CD4-positive, alpha-beta T cell treated with Interleukin-21 for 1 hour (primary cell): ENCODE measurements at regions not wholly inside any gene's neighbourhood (a gene's known extent, or its start where the extent isn't known, plus 50 kb on each side); places are given as distances from the start of the nearest gene placed in this dataset.

Source experiments
- DNase-seq: peaks from one replicate; pipeline ENCODE4 v3.0.0-alpha.2; 2020

DNA sequence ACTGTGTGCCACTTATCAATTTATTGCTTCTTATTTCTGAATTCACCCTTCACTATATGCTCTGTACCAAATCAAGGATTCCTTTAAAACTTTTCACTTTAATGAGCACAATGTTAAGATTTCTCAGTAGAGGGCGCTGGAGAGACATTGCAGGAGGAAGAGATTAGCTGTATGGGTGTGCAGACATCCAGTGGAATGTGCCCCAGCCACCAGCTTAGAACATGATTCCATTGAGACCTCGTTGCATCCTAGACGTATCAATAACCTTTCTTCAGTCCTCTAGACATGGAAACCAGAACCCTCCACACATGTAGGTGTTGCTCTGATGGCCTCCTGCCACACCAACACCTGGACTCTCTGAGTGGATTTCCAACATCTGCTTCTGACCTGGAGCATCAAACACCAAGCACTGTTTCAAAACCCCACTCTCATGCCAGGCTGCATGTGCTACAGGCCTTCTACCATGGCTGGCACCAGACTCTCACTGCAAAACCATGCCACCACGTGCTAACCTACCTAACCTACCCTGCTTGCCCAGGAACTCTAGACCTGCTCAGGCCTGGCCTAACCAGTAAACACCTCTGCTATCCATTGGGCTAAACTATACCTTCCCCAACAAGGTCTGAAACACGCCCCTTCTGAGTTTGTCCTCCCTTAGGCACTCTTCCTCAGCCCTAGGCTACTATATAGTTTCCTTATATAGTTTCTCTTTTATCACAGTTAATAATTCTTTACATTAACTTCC is 633.2 kb upstream of the PKDCC start:
- peak; percentile 4 for DNase-seq

DNA sequence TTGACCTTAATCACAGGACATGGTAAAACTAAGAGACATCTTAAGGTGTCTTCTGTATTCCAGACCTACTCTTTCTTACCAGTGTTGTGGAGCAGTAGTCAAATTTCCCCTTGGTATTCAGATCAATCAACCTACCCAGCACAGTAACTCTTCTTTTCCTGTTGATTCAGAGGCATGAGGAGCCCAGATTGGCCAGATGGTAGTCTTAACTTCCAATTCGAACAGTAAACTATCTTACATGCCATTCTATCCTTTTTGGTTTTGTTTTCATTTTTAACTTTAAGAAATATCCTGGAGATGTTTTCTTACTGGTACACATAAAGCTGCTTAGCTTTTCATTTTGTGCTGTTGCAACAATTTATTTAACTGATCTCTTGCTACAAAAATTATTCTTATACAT is 630.3 kb upstream of the PKDCC start:
- DNase-seq = no peak

DNA sequence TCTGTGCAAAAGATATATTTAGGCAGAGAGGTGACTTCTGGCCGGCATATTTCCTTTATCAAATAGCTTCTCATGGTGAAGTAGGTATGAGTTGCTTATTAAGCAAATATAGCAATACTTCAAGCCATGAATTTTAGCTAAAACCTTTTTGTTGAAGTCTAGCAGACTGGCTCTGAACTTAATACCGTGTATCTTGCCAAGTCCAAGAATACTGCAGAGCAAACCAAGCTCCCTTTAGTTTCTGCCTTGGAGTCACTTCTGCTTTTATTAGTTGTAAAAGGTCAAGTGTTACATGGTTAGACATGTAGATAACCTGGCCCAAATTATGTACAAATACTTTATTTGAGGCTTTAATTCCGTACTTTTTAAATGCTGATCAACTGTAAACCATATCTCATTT is 627.6 kb upstream of the PKDCC start:
- DNase-seq = no peak

DNA sequence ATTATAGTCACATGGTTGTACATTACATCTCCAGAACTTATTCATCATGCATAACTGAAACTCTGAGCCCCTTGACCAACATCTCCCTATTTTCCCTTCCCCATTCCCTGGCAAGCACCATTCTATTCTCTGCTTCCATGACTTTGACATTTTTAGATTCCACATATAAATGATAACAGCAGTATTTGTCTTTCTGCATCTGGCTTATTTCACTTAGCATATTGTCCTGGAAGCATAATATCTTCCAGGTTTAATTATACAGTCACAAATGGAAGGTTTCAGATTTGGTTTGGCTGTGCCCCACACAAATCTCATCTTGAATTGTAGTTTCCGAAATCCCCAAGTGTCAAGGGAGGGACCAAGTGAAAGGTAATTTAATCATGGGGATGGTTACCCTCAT is 626.9 kb upstream of the PKDCC start:
- no peak for DNase-seq

DNA sequence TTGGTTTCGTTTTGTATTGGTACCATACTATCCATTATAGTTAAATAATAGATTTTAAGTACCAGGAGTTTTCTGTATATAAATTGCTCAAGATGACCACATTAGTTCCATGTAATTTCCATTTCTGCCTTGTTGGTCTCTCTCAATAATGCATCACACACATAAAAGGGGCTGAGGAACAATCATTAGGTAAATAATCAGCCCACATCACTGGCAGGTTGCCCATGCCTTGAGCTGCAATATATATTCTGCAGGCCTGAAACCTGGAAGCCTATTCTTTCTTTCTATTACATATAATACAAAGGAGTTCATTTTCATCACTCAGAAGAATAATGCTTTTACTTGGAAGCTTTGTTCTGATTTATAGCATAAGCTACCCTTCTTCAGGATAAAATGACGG is 616.1 kb upstream of the PKDCC start:
- DNase-seq = no peak

DNA sequence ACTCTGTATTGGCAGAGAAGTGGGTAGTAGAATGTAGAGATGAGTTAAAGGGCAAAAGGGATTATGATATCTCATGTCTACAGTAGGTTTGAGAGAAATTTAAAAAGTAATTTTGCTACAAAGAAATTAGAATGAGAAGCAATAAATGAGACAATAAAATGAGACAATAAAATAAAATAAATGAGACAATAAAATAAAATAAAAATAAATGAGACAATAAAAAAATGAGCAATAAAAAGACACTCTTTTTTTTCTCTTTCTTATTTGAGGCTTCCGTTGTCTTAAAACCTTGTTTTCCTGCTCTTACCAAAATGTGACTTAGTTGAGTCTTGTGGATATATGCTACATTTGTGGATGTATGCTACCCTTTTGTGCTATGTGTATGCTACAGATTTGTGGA is 615.4 kb upstream of the PKDCC start:
- no peak for DNase-seq

DNA sequence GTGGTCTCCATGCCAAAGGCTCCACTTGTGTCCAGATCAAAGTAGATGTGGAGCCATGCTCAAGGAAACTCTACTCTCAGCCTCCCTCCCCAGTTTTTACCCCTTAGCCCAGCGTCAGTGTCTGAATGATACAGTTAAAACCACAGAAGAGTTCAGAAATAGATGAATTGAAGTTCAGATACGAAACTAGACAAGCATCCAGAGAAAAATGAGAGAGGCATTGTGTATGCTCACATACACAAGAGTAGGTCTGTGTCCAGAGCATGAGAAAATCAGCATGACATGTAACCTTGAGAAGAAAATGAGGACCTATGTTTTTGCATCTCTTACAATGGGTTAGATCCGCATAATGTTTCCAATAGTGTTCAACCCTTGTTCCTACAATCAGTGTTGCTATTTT is 612.8 kb upstream of the PKDCC start:
- DNase-seq = no peak

DNA sequence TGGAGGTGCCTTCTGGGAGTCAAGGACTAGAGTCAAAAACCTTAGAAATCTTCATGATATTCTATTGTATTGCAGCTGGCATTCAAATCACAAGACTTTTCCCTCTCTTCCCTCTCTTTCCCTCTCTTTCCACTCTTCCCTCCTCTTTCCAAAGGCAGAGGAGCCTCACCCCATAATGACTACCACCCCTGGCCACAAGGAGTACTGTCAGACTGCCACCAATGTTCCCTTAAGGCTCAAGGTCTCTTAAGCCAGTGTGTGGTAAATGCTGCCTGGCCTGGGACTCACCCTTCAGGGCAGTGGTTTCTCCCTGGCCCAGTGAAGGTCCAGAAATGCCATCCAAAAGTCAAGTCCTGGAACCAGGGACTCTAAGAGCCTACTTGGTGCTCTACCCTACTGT is 605.9 kb upstream of the PKDCC start:
- no peak for DNase-seq

DNA sequence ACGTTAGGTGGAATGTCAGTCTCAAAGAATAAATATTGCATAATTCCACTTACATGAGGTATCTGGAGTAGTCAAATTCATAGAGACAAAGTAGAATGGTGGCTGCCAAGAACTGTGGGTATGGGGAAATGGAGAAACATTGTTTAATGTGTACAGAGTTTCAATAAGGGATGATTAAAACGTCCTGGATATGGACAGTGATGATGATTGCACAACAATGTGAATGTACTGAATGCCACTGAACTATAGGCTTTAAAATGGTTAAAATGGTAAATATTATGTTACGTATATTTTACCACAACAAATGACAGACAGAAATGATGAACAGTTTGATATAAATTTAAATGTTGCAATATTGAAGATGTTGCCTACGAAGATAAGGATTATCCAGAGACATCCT is 602.0 kb upstream of the PKDCC start:
- no peak for DNase-seq

DNA sequence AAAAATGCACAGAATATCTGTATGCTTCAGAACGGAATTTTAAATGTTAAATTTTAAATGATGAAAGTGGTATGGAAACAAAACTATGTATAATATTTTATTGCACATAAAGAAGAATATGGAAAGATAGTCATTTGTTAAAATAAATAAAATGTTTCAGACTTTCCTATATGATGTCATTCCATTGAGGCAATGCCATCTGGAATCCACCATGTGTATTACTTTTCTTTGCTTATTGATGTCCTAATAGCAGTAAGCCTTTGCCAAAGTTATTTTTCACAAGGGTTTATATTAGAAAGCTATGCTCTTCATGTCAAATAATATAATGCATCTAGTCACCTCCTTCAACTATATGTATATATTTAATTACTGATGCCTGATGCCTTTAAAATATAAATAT is 601.6 kb upstream of the PKDCC start:
- no peak for DNase-seq

DNA sequence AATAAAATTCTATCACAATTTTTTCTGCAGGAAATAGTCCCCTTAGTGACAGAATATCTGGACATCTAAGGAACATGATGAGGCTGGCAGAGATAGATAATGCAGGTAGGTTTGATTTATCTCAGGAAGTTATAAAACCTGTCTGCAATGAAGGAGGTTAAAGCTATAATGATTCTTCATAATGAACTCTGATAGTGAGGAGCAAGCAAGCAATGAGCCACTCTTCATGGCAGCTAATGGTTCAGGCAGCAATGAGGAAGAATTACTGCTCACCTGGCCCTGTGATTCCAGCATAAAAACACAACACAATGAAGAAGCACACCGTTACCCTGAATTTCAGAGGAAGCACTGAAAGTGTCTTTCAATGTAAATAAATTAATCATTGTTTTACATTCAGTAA is 599.6 kb upstream of the PKDCC start:
- DNase-seq = no peak

DNA sequence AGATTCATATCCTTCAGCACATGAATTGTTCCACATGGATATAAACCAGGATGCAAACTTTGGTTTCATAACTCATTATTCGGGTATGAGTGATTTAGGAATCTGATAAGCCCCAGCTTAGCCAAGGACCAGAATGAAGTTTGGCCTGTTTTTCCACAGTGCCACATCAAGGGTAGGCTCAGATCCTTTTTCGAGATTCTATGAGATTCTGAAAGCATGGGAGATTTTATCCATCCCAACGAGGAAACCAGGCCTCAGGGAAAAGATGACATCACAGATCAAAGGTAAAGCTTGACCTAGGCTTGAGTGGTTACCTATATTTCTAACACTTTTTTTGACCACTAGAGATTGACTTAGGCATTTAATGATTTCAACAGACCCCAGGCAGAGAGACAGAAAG is 590.8 kb upstream of the PKDCC start:
- DNase-seq = no peak

DNA sequence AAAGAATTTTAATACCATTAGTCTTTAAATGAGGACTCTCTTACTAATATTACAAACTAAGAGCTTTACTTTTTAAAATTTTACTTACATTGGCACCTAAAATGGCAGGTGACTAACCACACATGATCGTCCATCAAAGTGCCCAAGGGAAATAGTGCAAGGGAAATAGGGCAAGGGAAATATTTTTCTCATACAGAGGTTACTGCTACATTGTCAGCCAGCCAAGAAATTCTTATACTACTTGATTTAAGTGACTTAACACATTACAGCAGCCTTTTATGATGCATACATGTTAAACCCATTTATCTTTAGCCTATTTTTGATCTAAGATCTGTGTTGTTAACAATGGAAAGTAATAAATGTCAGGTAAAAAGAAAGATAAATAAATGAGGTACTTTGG is 587.2 kb upstream of the PKDCC start:
- no peak for DNase-seq

DNA sequence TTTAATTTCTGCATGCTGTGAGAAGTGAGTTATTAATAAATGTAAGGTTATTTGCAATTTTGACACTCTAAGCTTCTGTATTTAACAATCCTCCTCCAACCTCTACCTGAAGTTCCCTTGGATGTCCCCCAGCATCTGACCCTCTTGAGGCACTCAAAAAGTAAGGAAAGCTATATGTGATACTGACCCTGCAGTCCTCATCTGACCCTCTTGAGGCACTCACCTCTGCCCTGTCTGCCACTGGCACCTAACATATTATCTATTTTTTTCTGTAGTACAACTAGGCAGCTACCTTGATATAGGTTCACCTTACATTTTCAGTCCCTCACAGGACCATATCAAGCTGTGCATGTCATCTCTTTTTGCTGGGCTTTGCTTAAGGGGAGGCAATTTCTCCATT is 583.4 kb upstream of the PKDCC start:
- DNase-seq = no peak

DNA sequence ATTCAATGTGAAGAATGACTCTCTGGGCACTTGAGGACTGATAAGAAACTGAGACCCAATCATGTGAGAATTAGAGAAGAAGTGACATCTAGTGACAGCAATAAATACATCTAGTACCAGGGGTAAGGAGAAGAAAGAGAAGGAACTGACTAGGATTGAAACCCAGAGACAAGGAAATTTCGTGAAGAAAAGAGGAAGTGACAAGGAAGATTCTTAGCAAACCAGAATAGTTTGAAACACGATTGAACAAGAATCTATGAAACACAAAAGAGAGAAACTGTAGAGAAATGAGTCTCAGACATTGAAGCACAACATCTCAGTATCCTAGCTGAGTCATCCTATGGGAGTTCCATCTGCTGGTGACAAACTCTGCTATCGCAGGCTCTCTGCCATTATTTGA is 571.9 kb upstream of the PKDCC start:
- DNase-seq = no peak

DNA sequence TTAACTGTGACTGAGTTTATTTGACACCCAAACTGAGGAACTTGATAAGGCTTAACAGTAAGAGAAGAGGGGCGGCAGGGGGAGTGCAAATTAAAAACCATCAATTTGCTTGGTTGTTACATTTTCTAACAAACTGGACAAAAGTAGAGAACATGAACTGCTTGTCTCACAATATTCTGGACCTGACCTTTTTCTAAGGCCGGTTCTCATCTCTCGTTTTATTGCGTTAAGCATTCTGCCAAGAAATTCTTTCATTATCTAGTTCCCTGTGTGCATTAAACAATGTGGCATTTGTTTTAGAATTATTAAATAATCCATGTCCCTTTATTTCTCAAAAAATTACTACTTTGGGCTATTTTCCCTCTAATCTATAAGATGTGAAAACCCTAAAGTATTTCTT is 565.2 kb upstream of the PKDCC start:
- DNase-seq = no peak

DNA sequence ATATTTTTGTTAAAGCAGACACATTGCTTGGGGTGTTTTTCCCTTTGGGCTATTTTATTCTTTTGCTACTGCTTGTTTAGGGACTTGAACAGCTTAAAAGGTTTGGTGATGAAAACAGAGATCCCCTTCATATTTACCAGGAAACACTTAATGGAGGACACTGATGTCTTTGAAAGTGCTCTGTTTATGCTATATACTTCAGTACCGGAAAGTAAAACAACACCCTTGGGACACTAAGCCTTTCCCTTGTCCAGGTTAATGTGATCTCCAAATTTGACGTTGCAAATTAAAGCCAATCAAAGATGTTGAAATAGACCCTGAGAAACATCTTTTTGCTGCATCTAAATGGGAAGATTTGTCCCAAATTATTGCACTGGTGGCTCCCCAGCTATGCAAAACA is 564.6 kb upstream of the PKDCC start:
- DNase-seq = no peak

DNA sequence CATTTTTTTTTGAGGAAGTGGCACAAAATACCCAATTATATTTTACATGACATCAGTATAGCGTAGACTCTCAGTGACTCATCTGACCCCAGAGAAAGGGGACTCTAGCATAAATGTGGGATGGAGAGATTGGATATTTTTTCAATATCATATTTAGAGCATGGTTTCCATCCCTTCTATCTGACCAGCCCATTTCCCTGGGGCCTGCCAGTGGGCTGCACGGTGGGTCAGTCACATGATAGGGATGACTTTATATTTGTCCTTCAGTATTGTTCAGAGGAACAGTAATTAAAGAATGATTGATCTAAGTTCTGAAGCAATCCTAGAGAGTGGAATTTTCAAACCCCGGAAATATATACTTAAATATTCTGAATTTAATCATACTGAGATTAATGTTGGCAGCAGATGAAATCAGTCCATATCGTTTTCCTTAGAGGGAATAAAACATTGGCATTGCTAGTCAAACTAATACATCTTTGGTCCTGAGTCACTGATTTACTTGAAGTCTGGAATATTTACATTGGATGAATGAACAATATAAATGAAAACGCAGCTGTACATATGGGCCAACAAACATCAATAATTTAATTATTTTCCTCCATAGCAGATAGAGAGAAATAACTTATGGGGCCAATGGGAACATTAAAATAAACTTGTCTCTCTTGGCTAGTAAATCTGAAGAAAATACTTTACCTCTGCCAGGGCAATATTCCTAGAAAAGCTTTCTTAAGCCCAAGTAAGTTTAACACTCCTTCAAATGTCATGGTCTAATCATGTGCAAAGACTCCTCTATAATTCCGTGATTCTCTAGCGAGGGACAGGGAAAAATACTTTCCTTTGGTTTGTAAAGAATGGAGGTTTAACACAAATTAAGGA is 563.6 kb upstream of the PKDCC start:
- no peak for DNase-seq

DNA sequence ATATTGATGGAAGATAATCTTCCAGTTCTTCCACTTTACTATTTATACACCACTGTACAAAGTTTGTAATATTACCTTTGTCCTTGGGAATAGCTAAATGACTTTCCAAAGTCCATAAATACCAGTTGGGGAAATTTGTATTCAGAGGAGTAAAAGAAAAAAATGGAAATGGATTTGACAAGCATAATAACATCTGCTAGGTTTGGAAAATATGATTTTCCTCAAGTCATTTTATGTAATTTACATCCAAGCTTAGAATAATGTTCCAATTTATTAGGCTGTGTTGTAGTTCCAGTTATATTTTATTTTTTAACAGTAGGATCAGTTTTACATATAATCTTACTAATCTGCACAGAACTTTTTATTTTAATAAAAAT is 563.0 kb upstream of the PKDCC start:
- DNase-seq = no peak

DNA sequence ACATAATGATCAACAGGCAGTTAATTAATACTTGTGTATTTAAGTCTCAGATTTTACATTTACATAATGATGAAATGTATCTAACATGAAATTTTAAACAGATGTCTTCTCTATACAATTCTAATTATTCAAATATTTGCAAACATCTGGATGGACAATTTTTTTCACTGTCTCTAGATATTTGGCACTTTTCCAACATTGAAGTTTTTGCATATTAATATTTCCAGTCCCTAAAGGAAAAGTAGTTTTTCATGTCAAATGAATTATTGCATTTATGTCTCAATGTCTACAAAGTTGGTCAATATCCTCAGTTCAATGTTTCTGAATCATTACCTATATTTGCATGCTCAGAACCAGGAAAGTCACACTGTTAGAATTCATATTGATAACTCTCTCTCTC is 560.9 kb upstream of the PKDCC start:
- no peak for DNase-seq

DNA sequence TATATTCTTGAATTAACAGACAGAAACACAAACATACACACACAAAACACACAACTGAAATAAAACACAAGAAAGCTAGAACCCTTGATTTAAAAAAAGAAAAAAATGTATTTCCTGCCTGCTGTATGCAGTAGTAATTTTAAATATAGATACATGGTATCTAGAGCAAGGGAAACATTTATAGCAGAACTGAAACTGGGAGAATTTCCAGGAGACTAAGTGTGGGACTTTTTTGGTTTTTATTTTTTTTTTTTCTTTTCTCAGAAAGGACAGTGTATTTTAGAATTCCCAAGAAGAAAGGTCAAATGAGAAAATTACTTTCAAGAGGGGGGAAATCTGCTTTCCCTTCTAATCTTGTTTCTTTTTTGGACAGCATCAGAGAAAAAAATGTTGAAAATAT is 558.9 kb upstream of the PKDCC start:
- DNase-seq = no peak

DNA sequence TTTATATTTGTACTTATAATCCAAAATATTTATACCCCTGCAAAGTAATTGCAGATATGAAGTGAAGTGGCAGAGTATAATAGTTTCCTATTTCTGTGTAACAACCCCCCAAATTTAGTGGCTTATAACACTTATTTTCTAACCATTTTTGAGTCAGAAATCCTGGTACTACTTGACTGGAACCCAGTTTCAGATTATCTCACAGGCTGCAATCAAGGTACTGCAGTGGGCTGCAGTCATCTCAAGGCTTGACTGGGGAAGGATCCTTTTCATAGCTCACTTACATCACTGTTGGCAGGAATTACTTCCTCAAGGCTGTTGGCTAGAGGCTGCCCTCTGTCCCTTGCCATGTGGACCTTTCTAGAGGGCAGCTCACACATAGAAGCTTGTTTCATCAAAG is 558.2 kb upstream of the PKDCC start:
- DNase-seq = no peak

DNA sequence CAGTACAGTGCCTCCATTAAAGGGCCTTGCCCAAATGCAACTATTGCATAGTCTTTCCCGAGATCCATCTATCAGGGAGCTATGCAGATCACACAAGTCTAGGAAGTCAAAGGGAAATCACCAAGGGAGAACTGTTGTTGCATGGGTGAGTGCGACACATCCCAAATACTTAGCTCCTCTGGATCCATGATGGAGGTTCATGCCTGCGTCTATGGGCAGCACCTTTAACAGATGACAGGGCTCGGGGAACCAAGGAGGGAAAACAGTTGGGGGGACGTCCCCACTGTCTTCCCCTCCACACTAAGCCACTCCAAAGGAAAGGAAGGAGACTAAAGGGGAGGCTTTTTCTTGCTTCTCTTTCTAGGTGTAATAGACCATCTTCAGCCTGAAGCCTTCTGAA is 552.8 kb upstream of the PKDCC start:
- no peak for DNase-seq

DNA sequence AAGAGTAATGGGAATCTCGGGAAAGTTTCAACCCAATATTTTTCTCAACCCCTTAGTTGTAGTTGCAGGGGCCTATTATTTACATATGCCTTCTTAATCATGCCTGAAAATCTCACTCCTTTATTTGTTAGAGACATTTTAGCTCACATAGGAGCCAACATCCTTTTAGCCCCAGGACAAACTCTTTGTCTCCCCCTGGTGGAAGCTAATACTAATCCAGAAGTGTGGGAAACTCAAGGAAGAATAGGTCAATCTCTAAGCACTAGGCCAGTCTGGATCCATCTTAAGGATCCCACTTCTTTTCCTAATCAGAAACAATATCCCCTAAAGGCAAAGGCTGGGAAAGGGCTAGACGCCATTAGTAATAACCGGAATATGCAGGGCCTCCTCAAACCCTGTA is 550.9 kb upstream of the PKDCC start:
- DNase-seq = no peak

DNA sequence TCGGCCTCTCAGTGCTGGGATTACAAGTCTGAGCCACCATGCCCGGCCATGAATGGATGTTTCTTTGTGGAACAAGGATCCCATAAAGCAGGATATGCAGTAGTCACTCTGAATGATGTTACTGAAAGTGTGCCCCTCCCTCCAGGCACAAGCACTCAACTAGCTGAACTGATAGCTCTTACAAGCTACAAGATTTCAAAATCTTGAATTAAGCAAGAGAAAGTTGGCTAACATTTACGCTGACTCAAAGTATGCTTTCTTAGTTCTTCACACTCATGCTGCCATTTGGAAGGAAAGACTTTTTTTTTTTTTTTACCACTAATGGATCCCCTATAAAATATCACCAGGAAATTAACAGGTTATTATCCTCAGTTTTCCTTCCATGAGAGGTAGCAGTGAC is 549.0 kb upstream of the PKDCC start:
- DNase-seq = no peak
